HG03460 (cell line): ENCODE measurements at regions not wholly inside any gene's neighbourhood (a gene's known extent, or its start where the extent isn't known, plus 50 kb on each side); places are given as distances from the start of the nearest gene placed in this dataset.

Experiments used
- ATAC-seq: cut with Tn5 transposase; IDR thresholded peaks from one replicate; pipeline ENCODE4 v1.9.1; 2021; ENCODE audit not compliant: unreplicated experiment

DNA sequence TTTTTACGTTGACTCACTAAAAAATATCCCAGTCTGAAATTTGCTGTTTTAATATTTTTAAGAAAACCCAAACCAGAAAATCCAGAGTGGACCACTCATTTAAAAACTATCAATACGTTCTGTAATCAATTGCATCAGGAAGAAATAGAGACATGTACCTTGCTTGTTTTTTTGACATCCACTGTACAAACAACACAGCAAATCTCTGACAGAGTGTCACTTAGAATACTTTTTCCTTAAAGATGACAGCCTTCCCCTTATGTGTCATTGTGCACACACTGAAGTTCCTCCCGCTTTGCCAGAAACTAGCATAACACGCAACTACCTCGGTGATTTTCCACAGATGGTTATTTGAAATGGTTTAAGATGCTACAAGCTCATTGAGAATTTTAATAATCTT is 321.7 kb upstream of the PFKP start:
- no peak for ATAC-seq

DNA sequence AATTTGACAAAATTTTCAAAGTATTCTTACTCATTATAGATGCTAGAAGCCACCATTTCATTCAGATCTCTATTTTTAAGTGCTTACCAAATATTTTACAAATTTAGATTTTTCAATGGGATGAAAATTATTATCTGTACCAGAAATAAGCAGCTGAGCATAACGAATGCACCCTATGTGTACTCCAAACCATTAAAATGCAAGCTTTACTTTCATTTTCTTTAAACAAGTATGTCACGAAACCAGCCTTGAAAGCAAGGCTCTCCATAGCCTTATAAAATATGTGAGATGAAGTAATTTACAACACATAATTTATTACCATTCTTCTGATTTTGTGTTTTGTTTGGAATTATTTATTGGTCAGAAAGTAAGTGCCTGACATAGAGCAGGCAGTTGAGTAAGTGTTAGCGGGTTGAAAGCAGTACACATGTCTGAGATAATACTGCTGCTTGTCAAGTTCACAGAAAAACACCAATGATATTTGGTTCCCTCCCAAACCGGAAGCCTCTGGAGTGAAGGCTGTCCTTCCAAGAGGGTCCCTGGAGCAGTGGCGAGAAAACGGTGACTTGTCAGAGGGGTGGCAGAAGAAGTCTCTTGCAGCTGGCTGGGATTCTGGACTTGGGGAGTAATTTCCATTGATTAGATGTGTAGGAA is 322.7 kb upstream of the PFKP start:
- no peak for ATAC-seq

- ATAC-seq: no peak
These were observed 332.7 kb upstream of the PFKP start for GRCh38 chr10:2734603-2735002.

GRCh38 chr10:2733278-2733963 is 333.9 kb upstream of the PFKP start:
- no peak for ATAC-seq

GRCh38 chr10:2731940-2732339 is 335.4 kb upstream of the PFKP start:
- no peak for ATAC-seq

DNA sequence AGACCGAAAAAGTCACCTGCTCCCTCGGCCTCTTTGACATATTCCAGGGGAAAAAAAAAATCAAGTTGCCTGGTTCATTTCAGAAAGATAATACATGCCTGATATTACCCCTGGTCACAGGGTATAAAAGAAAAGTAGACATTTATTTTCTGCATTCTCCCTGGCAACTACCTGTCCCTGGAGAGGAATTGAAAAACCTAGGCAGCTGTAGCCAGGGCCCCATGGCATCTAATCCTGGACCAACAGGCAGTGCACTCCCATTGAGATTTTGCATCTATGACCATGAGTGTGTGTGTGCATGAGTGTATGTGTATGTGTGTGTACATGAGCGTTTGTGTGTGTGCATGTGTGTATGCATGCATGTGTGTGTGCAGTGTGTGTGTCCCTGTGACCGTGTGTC is 338.2 kb upstream of the PFKP start:
- ATAC-seq: no peak

DNA sequence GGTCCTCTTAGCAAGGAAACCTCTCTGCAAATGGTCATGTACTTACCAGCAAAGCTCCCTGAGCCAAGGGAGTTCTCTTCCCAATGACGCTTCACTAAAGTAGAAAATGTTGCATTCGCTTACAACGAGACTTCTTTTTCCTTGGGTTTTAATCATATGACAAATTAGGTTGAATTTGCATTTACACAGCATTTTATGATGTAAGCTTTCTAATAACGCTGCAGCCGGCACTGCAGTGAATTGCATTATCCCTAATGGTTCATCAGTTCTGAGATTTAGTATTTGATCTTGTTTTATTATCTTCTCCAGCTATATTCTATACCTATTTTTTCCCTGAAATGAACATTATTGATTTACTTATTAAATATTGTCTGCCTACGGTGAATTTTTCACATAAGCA is 339.3 kb upstream of the PFKP start:
- no peak for ATAC-seq

GRCh38 chr10:2716596-2716995 is 350.8 kb upstream of the PFKP start:
- ATAC-seq: no peak

- ATAC-seq: no peak
These were observed 352.8 kb upstream of the PFKP start for GRCh38 chr10:2714597-2714996.

DNA sequence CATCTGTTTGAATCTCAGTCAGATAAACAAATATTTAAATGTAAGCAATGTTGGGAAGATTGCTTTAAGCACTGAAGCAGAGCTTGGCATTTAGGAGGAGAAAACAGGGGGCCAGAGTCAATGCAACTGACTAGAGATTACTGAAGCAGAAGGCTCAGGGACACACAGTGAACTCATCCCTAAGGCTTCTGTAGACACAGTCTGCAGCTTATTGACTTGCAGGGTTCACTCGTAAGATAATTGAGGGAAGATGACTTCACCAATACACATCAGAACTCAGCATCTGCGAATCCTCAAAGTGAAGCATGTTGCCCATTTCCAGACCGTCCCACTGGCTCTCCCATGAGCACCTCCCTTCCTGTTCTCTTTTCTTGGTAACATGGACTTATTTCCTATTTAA is 363.4 kb upstream of the PFKP start:
- ATAC-seq: no peak

- no peak for ATAC-seq
These were observed 365.5 kb upstream of the PFKP start for GRCh38 chr10:2701802-2702201.

DNA sequence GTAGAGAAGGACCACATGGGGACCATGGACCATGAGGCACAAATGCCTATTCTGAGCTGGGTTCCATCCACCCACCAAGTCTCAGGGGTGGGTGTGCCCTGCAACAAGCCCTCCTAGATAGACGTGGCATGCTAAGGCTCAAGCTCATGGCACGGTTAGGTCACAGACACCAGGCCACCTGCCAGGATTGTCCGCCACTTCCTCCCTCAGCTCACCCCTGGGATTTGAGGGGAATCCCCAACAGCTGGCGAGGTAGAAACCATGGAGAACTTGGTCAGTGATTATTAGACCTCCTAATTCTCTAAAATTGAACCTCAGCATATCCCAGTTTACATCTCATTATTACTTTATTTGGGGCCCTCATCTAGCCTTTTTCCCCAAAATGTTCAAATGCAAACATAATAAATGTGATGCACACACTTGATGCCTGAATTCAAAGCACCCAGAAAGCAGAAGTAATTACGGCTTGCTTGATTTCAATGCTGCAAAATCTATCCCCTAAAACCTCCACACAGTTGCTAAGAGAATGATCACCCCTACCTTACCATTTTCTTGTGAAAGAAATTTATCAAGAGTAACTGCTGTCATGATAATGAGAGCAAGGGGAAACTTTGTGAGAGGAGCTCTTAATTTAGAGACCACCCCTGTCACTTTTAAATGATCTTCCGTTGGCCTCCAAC is 366.6 kb upstream of the PFKP start:
- ATAC-seq: peak; percentile 86

- no peak for ATAC-seq
These were observed 378.4 kb upstream of the PFKP start for GRCh38 chr10:2688958-2689357.

DNA sequence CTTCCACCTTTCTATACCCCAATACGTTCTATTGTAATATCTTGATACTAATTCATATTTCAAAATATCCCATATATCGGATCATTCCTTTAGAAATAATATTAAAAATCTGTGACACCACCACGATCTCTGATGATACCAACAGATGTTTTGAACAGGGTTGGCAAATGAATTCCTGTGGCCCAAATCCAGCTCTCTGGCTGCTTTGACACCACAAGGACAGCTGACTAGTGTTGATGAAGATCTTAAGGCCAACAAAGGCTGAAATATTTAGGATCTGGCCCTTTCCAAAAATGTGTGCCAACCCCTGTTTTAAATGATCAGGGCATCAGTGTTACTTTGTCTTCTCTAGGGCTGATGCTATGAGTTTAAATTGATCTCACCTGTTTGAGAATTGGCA is 380.7 kb upstream of the PFKP start:
- ATAC-seq: no peak

DNA sequence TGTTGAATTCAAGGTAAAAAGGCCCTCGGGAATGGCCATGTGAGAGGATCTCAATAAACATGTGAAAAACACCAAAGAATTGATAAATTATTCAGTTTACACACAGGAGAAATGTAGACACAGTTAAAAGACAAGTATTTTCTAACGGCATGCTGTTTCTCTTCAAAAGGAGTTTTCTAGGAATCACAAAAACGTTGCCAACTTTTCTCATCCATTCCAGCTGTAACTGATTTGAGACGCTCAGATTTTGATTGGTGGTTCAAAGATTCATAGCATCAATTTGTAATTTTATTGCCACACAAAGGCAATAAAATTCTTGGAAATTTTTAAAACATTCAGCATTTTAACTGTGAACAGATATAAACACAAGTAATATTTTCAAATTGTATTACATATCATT is 384.9 kb upstream of the PFKP start:
- ATAC-seq: no peak

DNA sequence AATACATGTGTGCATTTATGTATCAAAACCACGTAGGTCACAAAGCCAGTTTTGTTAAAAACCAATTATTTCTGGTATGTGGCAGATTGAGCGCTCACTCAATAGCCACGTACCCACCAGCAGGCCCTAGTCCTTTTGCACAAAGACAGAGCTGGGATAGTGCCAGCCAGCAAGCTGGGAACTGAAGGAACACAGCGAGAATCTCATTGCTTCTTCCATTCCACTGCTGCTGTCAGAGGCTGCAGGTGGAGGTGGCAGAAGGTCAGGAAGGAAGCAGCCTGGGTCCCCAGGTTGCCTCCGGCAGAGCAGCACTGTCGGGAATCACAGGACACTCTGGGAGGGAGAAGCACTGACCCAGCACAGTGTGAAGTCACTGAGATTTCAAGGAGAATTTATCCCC is 385.5 kb upstream of the PFKP start:
- no peak for ATAC-seq

DNA sequence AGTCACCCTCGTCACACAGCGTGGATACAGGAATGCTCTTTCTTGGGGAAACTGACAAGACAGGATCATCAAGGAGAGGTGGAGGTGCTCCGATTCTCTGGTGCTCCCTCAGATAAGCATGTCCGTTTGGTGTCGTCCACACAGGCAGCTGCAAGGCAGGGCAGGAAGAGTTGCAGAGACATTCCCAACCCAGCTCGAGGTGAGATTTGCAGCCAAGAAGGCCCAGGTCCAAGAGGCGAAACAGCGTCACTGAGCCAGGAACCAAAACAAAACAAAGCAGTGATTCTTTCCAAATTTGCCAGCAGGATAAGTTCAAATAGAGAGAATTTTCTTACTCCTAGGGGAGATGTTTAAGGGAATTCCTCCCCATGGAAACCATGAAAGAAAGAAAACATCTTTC is 386.5 kb upstream of the PFKP start:
- no peak for ATAC-seq

- ATAC-seq: no peak
These were observed 387.7 kb upstream of the PFKP start for GRCh38 chr10:2679646-2680045.

DNA sequence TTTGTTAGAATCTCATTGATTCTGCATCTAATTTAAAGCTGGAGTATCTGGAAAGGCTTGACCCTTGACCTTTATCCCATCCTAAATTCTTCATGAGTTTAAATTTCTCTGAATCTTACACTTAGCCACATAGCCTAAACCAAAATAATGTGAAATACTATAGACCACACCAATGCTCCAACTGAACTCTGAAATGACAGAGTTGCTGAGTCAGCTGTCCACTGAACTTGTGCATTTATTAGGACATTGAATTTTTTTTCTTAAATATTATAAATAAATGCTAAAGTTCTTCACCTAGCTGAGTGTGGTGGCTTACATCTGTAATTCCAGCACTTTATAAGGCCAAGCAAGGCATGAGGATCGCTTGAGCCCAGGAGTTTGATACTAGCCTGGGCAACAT is 390.9 kb upstream of the PFKP start:
- no peak for ATAC-seq

GRCh38 chr10:2674451-2674850 is 392.9 kb upstream of the PFKP start:
- no peak for ATAC-seq

- ATAC-seq: no peak
These were observed 396.5 kb upstream of the PFKP start for GRCh38 chr10:2670864-2671263.

- ATAC-seq: no peak
These were observed 401.6 kb upstream of the PFKP start for GRCh38 chr10:2665772-2666171.
